Fibroblast of lung (primary cell): ENCODE measurements at regions not wholly inside any gene's neighbourhood (a gene's known extent, or its start where the extent isn't known, plus 50 kb on each side); places are given as distances from the start of the nearest gene placed in this dataset.
"Not testable (repeated sequence)": the region's sequence is repeated elsewhere in the genome, so short reads cannot be mapped to it uniquely, and the experiment has no call there.

Experiments used
- DNase-seq, 2 donors: peaks; one replicate each; pipeline versions ENCODE4 v3.0.0 to v3.0.0-alpha.2; 2010; ENCODE audit warnings: low read depth in 2 of 2
- H2AFZ ChIP-seq: 2 replicates; pipeline ENCODE4 v1.5.1; 2012; ENCODE audit warnings: low read length, control low read depth, inconsistent platforms
- H3K27ac ChIP-seq: 2 replicates; pipeline ENCODE4 v1.5.1; 2011; ENCODE audit warnings: low read length, control low read depth; ENCODE audit not compliant: insufficient read depth
- H3K27me3 ChIP-seq: 2 replicates; pipeline ENCODE4 v1.5.1; 2011; ENCODE audit warnings: mild to moderate bottlenecking, low read length; ENCODE audit not compliant: control insufficient read depth, insufficient read depth
- H3K36me3 ChIP-seq: 2 replicates; pipeline ENCODE4 v1.5.1; 2011; ENCODE audit warnings: low read length; ENCODE audit not compliant: control insufficient read depth, insufficient read depth
- H3K4me1 ChIP-seq: 2 replicates; pipeline ENCODE4 v1.5.1; 2011; ENCODE audit warnings: low read length; ENCODE audit not compliant: control insufficient read depth, insufficient read depth; ENCODE audit errors: extremely low read depth
- H3K4me2 ChIP-seq: 2 replicates; pipeline ENCODE4 v1.5.1; 2011; ENCODE audit warnings: low read length, control low read depth; ENCODE audit not compliant: insufficient read depth; ENCODE audit errors: extremely low read depth
- H3K4me3 ChIP-seq, 4 experiments: fragments of 200-600 bp in 1 of 4; sonication (generic) in 1 of 4; replicated peaks in 1 of 4; 2 replicates each; pipeline ENCODE4 v1.5.1; 2011 to 2016; ENCODE audit warnings: low read length in 4 of 4, low read depth in 3 of 4, mild to moderate bottlenecking in 3 of 4, control low read depth in 2 of 4, inconsistent platforms in 1 of 4, mixed read lengths in 1 of 4; ENCODE audit not compliant: insufficient read depth in 1 of 4; ENCODE audit errors: control extremely low read depth in 1 of 4
- H3K79me2 ChIP-seq: 2 replicates; pipeline ENCODE4 v1.5.1; 2012; ENCODE audit warnings: mild to moderate bottlenecking, low read length, inconsistent platforms; ENCODE audit not compliant: control insufficient read depth, insufficient read depth
- H3K9ac ChIP-seq: 2 replicates; pipeline ENCODE4 v1.5.1; 2011; ENCODE audit warnings: mild to moderate bottlenecking, low read length, control low read depth; ENCODE audit not compliant: insufficient read depth
- H3K9me3 ChIP-seq: 2 replicates; pipeline ENCODE4 v1.5.1; 2012; ENCODE audit warnings: low read depth, low read length; ENCODE audit not compliant: control insufficient read depth, insufficient read depth
- H4K20me1 ChIP-seq: 2 replicates; pipeline ENCODE4 v1.5.1; 2011; ENCODE audit warnings: low read length; ENCODE audit not compliant: control insufficient read depth, insufficient read depth; ENCODE audit errors: extremely low read depth
- CTCF ChIP-seq, 2 donors: IDR thresholded peaks in 1 of 2; conservative IDR thresholded peaks in 1 of 2; 1 replicate in 1 of 2; 2 replicates in 1 of 2; pipeline ENCODE4 v1.5.1; 2011 to 2012; ENCODE audit warnings: low read length in 2 of 2, control low read depth in 1 of 2, inconsistent platforms in 1 of 2, low read depth in 1 of 2, mild to moderate bottlenecking in 1 of 2
- EZH2 ChIP-seq: IDR thresholded peaks from 2 replicates; pipeline ENCODE4 v1.5.1; 2012; ENCODE audit warnings: low read length, control low read depth, mild to moderate bottlenecking; ENCODE audit errors: missing control alignments

- TF ChIP-seq EZH2 (no peak), CTCF (conservative IDR thresholded peaks at IDR 0.05 in 1 of 2, IDR thresholded peaks at IDR 0.05 in 1 of 2; ENCODE audit: low read depth in 1 of 2, low read length in 2 of 2) (no peak)
- Histone ChIP-seq H3K4me3 (no peak overlapping the region), H3K27ac (no peak overlapping the region), H3K79me2 (no peaks in the 10 kb centered on the region), H2AFZ (no peak overlapping the region), H3K4me2 (no peak overlapping the region), H4K20me1 (no peaks in the 10 kb centered on the region), H3K27me3 (no peaks in the 10 kb centered on the region), H3K4me1 (no peaks in the 10 kb centered on the region), H3K9ac (no peak overlapping the region), H3K9me3 (no peaks in the 10 kb centered on the region), H3K36me3 (no peaks in the 10 kb centered on the region)
- no peak for DNase-seq
These were observed 975.1 kb downstream of the AACS start for GRCh38 chr12:126040307-126040706.

- TF ChIP-seq EZH2 (no peak), CTCF (conservative IDR thresholded peaks at IDR 0.05 in 1 of 2, IDR thresholded peaks at IDR 0.05 in 1 of 2; ENCODE audit: low read depth in 1 of 2, low read length in 2 of 2) (no peak)
These were observed 977.1 kb downstream of the AACS start for GRCh38 chr12:126042286-126042685.

GRCh38 chr12:126049501-126049900 lies 984.3 kb downstream of the AACS start:
- H3K9me3 ChIP-seq, H3K27me3 ChIP-seq, H3K36me3 ChIP-seq, H3K4me2 ChIP-seq, H3K9ac ChIP-seq, H3K4me3 ChIP-seq, H2AFZ ChIP-seq, DNase-seq, H4K20me1 ChIP-seq, H3K79me2 ChIP-seq, H3K4me1 ChIP-seq, H3K27ac ChIP-seq: not testable (repeated sequence)

More at GRCh38 chr12:126042286-126042685, 977.1 kb downstream of the AACS start:
- H2AFZ ChIP-seq, result no peak overlapping the region
- no peak overlapping the region for H3K4me3 ChIP-seq
- no peak overlapping the region for H3K27ac ChIP-seq
- H3K9me3 ChIP-seq, result no peaks in the 10 kb centered on the region
- H3K4me1 ChIP-seq, result no peaks in the 10 kb centered on the region
- no peaks in the 10 kb centered on the region for H3K27me3 ChIP-seq
- no peak for DNase-seq
- H3K9ac ChIP-seq, result no peak overlapping the region
- no peak overlapping the region for H3K4me2 ChIP-seq
- H3K79me2 ChIP-seq, result no peaks in the 10 kb centered on the region
- H3K36me3 ChIP-seq, result no peaks in the 10 kb centered on the region
- H4K20me1 ChIP-seq, result no peaks in the 10 kb centered on the region
